ENCODE measurements at regions not wholly inside any gene's neighbourhood (a gene's known extent, or its start where the extent isn't known, plus 50 kb on each side); places are given as distances from the start of the nearest gene placed in this dataset.

DNA sequence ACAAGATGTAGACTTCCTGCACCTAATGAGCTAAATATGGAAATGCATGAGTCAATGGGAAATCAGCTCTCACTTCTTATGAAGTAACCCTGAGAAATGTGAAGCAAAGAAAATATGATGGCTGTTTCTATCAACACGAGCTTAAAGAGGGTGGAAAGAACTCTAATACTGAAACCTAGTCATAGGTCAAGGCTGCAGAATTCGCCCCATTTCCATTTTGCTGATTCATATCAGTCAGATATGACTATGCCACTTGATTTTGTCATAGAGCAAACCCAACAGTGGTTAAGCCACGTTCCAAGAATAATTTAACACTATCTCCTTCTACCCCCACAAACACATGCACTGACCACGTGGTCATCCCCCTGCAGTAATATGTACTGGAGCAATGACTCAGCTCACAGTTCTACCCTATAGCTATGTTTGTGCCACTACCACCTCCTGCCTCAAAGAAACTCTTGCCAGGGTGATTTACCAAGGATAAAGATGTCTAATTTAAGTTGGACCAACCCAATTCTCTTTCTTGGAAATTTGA lies 157.5 kb downstream of the TMTC3 start:
- TF ChIP-seq, protein P1, sequence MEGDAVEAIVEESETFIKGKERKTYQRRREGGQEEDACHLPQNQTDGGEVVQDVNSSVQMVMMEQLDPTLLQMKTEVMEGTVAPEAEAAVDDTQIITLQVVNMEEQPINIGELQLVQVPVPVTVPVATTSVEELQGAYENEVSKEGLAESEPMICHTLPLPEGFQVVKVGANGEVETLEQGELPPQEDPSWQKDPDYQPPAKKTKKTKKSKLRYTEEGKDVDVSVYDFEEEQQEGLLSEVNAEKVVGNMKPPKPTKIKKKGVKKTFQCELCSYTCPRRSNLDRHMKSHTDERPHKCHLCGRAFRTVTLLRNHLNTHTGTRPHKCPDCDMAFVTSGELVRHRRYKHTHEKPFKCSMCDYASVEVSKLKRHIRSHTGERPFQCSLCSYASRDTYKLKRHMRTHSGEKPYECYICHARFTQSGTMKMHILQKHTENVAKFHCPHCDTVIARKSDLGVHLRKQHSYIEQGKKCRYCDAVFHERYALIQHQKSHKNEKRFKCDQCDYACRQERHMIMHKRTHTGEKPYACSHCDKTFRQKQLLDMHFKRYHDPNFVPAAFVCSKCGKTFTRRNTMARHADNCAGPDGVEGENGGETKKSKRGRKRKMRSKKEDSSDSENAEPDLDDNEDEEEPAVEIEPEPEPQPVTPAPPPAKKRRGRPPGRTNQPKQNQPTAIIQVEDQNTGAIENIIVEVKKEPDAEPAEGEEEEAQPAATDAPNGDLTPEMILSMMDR (IDR thresholded peaks at IDR 0.05): no peak
- no peak for TF ChIP-seq POLR2A (IDR thresholded peaks at IDR 0.05)

Data from lower leg skin (tissue), 3 donors.